DMS 273 (cell line): ENCODE measurements at regions not wholly inside any gene's neighbourhood (a gene's known extent, or its start where the extent isn't known, plus 50 kb on each side); places are given as distances from the start of the nearest gene placed in this dataset.
"Not testable (repeated sequence)": the region's sequence is repeated elsewhere in the genome, so short reads cannot be mapped to it uniquely, and the experiment has no call there.

Source experiments
- DNase-seq: peaks from one replicate; lab custom pipeline; 2025; ENCODE audit not compliant: unreplicated experiment; lab: John Stamatoyannopoulos, UW

DNA sequence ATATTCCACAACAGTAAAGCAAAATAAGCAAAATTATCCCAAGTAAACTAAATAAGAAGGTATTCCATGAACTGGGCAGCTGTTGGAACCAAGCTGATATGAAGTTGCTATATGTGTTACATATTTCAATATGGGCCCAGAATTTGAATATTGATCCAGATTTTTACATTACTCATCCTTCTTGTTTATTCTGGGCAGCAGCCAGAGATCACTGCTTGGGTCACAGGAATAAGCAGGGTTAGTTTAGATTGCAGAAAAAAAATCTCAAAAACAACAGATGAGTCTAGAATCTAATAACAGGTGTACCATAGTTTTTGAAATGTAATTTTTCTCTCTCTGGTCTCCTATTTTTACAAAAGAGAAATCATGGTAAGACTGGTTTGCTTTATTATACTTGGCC lies 171.5 kb upstream of the NAMPT start:
- DNase-seq = no peak

DNA sequence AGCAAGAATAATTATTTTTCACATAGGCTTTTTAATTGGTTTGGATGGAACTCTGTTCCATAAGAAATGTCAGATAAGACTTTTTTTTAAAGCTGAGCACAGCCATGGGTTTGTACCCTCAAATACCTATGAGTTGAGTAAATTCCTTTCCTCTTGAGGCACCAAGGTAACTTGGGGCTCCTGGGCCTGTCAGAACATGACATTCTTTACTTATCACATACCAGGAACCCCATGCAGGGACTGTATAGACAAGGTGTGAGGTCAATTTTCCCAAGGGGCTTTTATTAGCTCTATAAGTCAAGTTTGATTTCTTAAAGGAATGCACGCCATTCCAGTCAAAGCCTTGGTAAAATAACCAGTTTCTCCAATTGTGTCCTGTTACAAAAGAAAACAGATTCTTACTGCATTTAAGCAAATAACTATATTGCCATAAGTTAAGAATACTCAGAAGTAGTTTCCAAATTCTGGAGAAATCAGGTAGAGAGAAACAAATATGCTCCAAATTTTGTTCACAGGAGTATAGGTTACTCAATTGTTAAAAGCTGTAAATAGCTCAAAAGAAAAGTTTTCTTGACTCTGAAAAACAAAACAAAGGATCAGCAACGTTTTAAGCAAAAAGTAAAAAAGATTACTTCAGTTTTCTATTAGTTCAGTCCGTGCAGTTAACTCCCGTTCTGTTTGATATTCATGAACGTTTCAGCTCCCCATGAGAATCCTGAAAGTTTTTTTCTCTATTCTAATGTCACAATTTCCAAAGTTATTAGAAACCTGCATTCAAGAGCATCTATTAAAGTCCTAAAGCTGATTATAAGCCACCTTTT lies 167.5 kb upstream of the NAMPT start:
- peak; percentile 14 for DNase-seq

DNA sequence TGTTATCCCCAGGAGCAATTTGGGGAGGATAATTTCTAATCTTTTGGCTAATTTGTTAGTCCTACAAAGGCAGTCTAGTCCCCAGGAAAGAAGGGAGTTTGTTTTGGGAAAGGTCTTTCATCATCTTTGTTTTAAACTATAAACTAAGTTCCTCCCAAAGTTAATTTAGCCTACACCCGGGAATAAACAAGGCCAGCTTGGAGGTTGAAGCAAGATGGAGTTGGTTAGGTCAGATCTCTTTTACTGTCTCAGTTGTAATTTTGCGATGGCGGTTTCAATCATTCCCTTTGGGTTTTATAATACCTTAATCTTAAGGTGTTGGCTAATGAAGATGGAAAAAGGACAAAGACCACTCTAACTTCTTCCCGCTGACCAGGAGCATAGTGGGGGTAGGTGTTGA lies 166.4 kb upstream of the NAMPT start:
- DNase-seq = no peak

DNA sequence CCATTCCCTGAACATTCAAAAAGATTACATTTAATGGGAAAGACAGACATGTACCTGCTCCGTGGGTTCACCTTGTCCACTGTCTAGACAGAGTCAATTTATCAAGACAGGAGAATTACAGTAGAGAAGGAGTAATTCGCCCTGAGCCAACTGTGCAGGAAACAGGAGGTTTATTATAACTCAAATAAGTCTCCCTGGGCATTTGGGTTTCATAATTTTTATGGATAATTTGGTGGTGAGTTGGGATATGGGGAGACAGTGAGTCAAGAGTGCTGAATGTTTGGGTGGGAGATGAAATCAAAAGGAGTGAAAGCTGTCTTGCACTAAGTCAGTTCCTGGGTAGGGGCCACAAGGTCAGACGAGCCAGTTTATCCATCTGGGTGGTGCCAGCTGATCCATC lies 165.9 kb upstream of the NAMPT start:
- DNase-seq = no peak

DNA sequence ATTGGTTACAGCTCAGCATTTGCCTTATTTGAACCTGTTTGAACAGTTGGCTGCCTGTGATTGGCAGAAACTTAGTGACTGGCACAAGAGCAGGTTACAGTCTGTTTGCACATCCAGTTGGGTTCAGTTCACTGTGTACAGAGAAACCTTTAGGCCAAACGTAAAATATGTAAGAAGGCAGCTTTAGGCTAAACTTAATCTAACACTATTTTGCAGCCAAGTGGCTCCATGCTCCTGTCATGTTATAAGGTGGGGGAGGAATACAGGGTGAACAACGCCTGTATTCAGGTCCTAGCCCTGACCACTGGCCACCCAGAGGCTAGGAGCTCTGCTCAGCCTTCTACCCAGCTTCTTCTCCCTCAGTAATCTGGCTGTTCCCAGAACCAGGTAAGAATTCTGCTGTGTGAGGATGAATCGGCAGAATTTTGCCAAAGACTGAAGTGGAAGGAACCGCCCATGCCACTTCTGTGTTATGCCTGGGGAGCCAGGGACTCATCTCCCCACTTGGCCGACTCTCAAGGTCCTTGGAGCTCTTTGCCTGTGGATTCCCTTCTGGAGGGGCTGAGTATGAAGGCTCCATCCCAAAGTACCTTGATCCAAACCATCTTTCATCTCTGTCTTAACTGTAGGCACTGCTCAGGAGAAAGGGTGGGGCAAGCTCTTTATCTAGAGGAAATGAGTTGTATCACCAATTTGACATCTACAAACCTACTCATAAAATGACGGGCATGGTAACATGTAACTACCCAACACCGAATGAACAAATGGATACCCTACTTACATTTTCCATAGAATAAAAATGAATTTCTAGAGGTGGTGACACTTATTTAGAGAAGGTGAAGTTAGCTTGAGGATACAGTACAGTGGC lies 164.4 kb upstream of the NAMPT start:
- peak; percentile 21 for DNase-seq

DNA sequence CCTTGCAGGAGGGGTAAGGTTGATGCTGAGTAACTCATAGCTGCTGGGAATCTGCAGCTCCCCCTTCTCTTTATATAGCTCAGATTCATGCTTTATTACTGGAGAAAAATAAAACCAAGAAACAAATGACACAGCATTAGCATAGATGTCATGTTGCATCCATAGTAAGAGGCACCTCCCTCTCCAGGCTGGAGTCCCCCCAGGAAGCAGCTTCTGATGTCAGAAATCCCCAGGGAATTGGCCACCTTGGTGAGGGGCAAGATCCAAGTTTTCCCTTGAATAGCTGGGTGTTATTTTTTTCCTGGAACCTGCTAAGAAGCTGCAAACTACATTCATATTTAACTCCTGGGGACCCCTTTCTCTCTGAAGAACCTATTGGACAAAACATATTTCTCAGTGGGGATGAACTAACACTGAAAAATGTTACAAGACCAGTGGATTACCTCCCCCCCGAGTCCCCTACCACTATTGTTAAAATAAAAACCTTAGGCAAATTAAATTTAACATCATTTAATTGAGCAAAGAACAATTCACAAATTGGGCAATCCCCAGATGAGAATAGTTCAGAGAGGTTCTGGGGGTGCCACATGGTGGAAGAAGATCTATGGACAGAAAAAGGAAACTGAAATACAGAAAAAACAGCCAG lies 163.7 kb upstream of the NAMPT start:
- DNase-seq = no peak

DNA sequence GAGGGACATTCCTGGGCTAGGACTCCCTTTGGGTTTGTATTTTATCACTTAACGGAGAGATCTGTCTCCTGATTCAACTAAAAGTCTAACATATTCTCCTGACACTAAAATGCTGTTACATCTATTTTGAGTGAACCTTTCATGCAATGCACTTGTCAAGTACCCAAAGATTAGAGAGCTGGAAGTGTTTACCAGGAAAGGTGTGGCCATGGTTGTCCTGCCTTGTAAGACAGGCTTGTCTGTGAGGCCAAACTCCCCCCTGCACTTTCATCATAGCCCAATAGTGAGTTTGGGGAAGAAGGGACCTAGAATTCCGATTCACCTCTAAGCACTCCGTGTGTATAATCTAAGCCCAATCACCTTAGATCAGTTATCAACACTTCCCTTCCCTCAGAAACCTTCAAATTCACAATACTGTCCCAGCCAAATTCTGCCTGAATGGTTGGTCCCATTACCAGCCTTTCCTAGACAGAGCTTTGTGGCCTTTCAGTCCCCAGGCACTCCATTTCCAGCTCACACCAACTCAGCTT lies 162.6 kb upstream of the NAMPT start:
- no peak for DNase-seq

DNA sequence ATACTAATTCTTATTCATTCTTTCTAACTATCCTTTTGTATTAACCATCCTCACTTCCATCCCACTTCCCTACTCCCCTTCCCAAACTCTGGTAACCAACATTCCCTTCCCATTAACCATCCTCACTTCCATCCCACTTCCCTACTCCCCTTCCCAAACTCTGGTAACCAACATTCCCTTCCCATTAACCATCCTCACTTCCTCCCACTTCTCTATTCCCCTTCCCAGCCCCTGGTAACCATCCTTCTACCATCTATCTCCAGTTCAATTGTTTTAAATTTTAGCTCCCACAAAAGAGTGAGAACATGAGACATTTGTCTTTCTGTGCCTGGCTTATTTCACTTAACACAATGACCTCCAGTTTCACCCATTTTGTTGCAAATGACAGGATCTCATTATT lies 160.6 kb upstream of the NAMPT start:
- DNase-seq = not testable (repeated sequence)

DNA sequence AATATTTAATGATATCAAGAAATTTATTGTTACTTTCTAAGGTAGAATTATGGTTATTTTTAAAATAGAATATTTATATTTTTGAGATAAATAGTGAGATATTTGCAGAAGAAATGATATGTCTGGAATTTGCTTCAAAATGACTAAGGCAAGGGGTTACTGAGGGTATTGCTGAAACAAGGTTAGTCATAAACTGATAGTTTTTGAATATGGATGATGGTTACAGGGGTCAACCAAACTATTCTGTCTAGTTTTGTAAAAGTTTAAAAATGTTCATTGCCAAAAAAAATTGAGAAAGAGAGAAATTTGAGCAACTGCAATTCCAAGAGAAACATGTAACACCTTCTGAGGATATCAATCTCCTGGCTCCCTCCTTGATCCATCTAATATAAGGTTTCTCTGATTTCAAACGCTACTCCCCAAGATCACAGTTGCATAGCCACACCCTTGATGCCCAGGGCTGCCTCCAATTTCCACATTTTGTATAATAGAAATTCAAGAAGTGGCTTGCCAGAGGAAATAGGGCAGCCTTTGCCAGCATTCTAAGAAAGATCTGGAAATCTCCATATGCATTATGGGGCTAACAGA lies 159.4 kb upstream of the NAMPT start:
- no peak for DNase-seq

DNA sequence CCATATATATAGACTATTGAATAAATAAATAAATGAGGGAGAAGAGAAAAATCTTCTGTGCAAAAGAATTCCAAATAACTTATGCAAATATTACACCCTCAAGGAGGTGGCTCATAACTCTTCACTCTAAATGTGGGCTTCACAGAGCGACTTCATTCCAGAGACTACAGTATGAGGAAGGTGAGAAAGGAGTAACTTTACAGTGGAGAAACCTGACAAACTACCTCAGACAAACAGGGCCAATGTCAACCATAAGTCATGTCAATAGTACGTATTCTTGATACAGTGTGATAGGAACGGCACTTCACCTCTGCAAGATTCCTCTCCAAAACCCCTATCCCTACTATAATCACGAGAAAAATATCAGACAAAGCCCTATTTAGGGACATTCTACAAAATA lies 158.4 kb upstream of the NAMPT start:
- no peak for DNase-seq

DNA sequence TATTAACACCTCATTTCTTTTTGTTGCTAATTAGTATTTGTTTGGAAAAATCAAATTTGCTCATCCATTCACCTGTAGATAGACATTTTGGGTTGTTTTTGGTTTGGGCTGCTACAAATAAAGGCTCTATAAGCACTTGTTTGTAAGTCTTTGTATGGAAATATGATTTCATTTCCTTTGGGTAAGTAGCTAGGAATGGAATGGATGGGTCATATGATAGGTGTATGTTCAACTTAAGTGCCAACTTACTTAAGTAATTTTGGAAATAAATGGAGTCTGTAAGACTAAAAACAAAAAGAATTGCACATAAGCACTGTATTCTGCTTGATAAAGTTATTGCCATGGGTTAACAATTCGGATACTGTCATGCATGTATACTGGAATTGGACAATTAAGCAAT lies 157.7 kb upstream of the NAMPT start:
- DNase-seq = no peak

DNA sequence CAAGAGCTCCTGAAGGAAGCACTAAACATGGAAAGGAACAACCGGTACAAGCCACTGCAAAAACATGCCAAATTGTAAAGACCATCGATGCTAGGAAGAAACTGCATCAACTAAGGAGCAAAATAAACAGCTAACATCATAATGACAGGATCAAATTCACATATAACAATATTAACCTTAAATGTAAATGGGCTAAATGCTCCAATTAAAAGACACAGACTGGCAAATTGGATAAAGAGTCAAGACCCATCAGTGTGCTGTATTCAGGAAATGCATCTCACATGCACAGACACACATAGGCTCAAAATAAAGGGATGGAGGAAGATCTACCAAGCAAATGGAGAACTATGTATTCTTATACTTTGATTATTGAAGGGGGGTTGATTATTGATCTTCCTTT lies 156.6 kb upstream of the NAMPT start:
- DNase-seq = not testable (repeated sequence)

DNA sequence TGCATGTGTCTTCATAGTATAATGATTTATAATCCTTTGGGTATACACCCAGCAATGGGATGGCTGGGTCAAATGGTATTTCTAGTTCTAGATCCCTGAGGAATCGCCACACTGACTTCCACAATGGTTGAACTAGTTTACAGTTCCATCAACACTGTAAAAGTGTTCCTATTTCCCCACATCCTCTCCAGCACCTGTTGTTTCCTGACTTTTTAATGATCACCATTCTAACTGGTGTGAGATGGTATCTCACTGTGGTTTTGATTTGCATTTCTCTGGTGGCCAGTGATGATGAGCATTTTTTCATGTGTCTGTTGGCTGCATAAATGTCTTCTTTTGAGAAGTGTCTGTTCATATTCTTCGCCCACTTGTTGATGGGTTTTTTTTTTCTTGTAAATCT lies 152.2 kb upstream of the NAMPT start:
- not testable (repeated sequence) for DNase-seq

DNA sequence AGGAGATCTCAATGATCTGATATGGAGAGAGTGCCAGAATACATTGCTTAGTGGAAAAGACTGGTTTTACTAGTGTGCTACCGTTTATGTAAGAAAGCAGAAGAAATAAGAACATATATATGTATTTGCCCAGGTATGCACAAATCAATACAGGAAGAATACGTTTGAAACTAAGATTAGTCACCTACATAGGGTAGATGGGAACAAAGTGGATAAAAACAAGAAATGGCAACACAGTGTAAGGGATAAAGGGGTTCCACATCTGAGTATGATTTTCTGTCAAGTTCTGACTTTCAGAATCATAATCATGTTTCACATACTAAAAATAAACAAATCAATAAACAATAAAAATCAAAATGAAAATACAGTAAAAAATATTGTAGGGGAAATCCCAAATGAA lies 148.6 kb upstream of the NAMPT start:
- no peak for DNase-seq

DNA sequence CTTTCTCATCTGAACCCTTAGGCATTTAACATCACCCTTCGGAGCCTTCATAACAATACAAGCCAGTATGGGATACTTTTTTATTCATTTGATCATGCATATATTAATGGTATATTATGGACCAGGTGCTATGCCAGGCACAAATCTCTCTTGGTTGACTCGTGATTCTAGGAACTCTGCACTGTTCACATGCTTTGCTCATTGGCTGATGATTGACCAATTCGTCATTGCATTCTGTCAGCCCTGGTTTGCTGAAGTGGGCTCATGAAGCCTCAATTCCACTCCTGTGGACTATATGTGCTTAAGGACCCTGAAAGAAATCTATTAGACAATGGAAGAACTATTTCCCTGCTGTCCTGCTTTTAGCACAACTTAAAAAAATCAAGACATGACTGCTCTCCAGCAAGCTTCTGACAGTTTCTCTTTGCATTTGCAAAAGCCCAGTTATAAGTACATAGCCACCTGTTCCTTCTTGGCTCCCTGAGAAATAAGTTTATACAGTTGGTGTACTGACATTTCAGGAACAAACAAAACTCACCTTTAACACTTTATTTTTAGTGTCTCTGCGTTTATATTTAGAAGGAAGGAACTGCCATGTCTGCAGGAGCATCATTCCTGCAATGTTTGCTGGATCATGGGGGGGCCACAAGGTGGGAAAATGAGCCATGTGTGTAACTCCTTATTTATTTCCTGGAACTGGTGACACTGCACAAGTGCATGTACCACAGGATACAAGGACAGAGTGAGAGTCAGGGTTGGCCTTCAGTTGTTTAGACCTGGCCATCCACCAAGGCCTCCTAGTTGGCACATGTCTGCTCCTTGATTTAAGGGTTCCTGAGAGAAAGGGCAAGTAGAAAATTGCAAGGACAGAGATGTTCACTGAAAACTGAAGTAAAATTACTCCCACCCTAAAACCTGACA lies 146.0 kb upstream of the NAMPT start:
- DNase-seq = no peak

DNA sequence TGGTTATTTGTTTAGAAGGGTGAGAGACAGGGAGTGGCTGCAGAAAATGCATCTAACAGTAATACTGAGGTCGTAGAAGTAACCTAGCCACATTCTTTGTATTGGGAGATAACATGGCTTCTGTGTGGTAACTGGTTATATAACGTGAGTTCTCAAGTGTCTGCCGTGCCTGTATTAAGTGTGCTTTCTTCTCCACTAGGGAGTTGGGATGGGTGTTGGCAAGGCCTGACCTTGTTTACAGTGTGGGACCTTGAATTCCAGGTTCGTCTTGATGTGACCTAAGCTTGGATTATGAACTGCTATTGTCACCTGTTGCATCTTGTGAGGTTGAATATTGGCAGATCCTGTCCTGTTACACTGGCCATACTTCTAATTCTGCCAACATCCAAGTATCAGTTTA lies 145.3 kb upstream of the NAMPT start:
- DNase-seq = no peak

DNA sequence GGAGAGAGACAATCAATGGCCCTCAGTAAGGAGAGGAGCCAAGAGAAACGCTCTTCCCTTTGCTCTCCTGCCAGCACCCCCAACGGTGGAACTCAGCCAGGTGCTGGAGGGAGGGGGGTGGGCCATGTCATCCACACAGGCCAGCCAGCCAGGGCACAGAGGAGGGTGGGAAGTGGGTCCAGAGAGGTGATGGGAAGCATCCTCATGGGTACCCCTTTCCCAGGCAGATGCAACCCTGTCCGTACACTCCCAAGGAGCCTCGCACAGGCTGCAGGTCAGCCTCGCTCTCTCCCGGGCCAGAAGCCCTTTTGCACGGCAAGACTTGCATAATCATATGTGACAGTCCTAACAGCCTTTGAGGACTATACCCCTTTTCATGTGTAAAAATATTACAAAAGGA lies 142.0 kb upstream of the NAMPT start:
- no peak for DNase-seq

DNA sequence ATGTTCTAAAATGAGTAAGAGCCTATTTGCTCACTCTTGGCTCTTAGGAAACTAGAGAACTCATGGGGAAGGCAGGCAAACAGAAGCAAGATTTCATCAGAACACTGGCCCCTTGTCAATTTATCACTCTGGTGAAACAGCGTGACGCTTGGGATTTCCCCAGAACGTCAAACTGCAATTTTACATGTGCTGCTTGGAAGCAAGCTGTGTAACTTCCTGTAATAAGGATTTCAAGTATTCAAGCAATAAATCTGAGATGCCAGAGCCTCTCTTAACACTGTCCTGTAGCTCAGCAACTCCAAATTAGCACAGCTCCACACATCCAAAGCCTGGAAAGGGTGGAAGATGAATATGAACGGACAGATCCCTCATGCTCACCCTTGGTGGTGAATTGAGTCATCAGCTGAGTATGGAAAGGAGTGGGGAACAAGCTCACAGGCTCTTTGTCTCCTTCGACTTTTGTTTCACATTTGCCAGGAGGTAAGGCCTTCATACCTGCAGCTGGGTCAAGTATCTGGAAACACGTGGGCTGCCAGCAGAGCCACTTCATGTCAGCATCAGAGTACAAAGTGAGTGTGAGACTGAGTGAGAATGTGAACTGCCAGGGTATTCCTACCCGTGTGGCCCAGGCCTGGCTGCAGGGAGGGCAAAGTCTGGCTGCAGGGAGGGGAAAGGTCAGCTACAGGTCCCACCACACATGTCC lies 140.4 kb upstream of the NAMPT start:
- no peak for DNase-seq

DNA sequence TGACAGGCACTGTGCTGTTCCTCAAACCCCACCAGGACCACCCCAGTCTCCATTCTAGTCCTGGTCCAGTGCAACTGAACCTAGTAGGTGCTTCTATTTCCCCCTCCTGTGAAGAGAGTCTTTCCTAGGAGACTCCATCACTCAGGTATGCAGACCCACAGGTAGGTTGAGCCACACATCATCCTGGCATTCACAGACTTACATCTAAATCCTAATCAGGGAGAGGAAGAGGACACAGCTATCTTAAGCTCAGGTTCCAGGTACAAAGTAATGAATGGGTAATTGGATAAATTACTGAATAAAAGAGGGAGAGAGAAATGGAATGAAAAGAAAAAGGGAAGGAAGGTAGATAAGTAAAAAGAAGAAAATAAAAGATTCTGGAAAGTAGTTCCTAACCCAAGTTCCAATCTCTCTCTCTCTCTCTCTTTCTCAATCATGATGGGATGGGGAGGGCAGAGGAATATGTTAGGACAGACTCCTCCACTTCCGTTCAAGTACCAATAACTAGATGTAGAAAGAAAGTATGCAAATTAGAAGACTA lies 139.8 kb upstream of the NAMPT start:
- no peak for DNase-seq
